ENCODE measurements at regions not wholly inside any gene's neighbourhood (a gene's known extent, or its start where the extent isn't known, plus 50 kb on each side); places are given as distances from the start of the nearest gene placed in this dataset.

DNA sequence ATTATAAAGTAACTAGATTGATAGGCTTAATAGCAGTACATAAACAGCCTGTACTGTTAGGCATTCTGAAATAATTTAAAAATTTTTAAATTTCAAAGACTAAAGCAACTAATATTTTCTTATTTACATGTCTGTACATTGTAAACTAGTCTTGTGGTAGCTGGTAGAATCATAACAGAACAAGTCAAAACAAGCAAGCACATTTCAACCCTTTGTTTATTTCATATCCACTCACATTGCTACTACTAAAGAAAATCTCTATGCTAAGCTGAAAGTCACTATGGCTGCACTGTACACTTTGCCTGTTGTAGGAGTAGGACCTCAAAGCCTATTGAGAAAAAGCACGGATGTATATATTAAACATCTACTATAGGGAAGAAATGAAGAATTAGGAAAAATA is 738.2 kb upstream of the ADGRL4 start:
- TF ChIP-seq, protein P1, sequence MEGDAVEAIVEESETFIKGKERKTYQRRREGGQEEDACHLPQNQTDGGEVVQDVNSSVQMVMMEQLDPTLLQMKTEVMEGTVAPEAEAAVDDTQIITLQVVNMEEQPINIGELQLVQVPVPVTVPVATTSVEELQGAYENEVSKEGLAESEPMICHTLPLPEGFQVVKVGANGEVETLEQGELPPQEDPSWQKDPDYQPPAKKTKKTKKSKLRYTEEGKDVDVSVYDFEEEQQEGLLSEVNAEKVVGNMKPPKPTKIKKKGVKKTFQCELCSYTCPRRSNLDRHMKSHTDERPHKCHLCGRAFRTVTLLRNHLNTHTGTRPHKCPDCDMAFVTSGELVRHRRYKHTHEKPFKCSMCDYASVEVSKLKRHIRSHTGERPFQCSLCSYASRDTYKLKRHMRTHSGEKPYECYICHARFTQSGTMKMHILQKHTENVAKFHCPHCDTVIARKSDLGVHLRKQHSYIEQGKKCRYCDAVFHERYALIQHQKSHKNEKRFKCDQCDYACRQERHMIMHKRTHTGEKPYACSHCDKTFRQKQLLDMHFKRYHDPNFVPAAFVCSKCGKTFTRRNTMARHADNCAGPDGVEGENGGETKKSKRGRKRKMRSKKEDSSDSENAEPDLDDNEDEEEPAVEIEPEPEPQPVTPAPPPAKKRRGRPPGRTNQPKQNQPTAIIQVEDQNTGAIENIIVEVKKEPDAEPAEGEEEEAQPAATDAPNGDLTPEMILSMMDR (IDR thresholded peaks at IDR 0.05), result no peak
- no peak overlapping the region for H3K4me3 Mint-ChIP-seq
- H3K27ac Mint-ChIP-seq, result no peak overlapping the region
- DNase-seq (no peak), ATAC-seq (ENCODE audit: low read depth) (no peak)
- H3K9me3 Mint-ChIP-seq, result peaks cover 2% of the 10 kb centered on the region
- H3K36me3 Mint-ChIP-seq (ENCODE audit: low read depth), result no peaks in the 10 kb centered on the region
- H3K4me1 Mint-ChIP-seq, result peaks cover 8% of the 10 kb centered on the region
- CTCF ChIA-PET, result no interaction called here
- intact Hi-C loops (cut with micrococcal nuclease), result no loop called here
- POLR2A ChIA-PET, result no interaction called here
- no peaks in the 10 kb centered on the region for H3K27me3 Mint-ChIP-seq

DNA sequence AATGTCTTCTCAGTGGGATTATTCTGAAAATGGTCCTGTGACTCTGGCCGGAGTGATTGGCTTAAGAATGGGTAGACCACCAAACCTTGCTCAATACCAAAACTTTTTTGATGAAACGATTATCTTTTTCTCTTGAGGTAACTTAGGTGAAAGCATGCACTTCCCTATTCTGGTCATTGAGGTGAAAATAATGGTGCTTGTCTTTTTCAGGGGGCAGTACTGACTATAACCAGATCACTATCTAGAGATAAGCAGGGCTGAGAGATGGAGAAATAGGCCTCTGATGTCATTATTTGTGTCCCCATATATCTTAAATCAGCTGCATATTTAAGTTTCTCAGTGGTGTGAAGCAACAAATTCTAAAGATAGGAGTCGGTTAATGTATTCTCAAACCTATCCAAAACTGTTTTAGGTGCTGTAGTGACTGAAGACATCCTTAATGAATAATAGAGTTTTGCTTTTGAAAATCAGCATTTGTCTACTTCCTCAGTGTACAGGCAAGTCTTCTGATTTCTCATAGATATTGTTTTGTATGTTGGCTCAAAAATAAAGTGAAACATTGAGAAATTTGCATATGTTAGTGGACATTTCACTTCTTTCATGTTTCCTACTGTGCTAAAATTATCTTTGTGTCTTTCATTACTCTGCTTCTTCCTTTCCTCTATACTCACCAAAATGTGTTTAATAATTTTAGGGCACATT is 735.3 kb upstream of the ADGRL4 start:
- POLR2A ChIA-PET, result no interaction called here
- no peaks in the 10 kb centered on the region for H3K36me3 Mint-ChIP-seq (ENCODE audit: low read depth)
- H3K4me3 Mint-ChIP-seq, result no peak overlapping the region
- intact Hi-C loops (cut with micrococcal nuclease), result no loop called here
- H3K27ac Mint-ChIP-seq, result peak overlapping the region; percentile 36
- DNase-seq (no peak), ATAC-seq (ENCODE audit: low read depth) (peak; percentile 40)
- H3K9me3 Mint-ChIP-seq, result peaks cover 8% of the 10 kb centered on the region
- peaks cover 8% of the 10 kb centered on the region for H3K4me1 Mint-ChIP-seq
- CTCF ChIA-PET, result no interaction called here
- TF ChIP-seq, protein P1 (IDR thresholded peaks at IDR 0.05), result no peak
- H3K27me3 Mint-ChIP-seq, result no peaks in the 10 kb centered on the region

- TF ChIP-seq, protein P1 (IDR thresholded peaks at IDR 0.05), result no peak
- H3K27me3 Mint-ChIP-seq, result no peaks in the 10 kb centered on the region
- POLR2A ChIA-PET, result no interaction called here
Observed at GRCh38 chr1:79738101-79738500, 731.6 kb upstream of the ADGRL4 start.

GRCh38 chr1:79737193-79737592 is 730.7 kb upstream of the ADGRL4 start:
- POLR2A ChIA-PET, result no interaction called here
- H3K27ac Mint-ChIP-seq, result no peak overlapping the region
- CTCF ChIA-PET, result no interaction called here
- intact Hi-C loops (cut with micrococcal nuclease), result no loop called here
- TF ChIP-seq, protein P1 (IDR thresholded peaks at IDR 0.05), result no peak
- DNase-seq (no peak), ATAC-seq (ENCODE audit: low read depth) (no peak)
- no peak overlapping the region for H3K4me3 Mint-ChIP-seq
- peaks cover 16% of the 10 kb centered on the region for H3K9me3 Mint-ChIP-seq
- H3K36me3 Mint-ChIP-seq (ENCODE audit: low read depth), result no peaks in the 10 kb centered on the region
- no peaks in the 10 kb centered on the region for H3K27me3 Mint-ChIP-seq
- H3K4me1 Mint-ChIP-seq, result peaks cover 8% of the 10 kb centered on the region

More at GRCh38 chr1:79738101-79738500, 731.6 kb upstream of the ADGRL4 start:
- intact Hi-C loops (cut with micrococcal nuclease), result no loop called here
- H3K4me3 Mint-ChIP-seq, result no peak overlapping the region
- peaks cover 16% of the 10 kb centered on the region for H3K9me3 Mint-ChIP-seq
- no peak for DNase-seq
- H3K36me3 Mint-ChIP-seq (ENCODE audit: low read depth), result no peaks in the 10 kb centered on the region
- CTCF ChIA-PET, result no interaction called here
- H3K4me1 Mint-ChIP-seq, result peaks cover 8% of the 10 kb centered on the region
- ATAC-seq (ENCODE audit: low read depth), result no peak
- H3K27ac Mint-ChIP-seq, result no peak overlapping the region

GRCh38 chr1:79732950-79733349 is 726.4 kb upstream of the ADGRL4 start:
- ATAC-seq (ENCODE audit: low read depth) (no peak), DNase-seq (no peak)
- Mint-ChIP-seq H3K9me3 (peaks cover 12% of the 10 kb centered on the region), H3K4me1 (no peaks in the 10 kb centered on the region), H3K27me3 (no peaks in the 10 kb centered on the region), H3K27ac (no peak overlapping the region), H3K36me3 (ENCODE audit: low read depth) (no peaks in the 10 kb centered on the region), H3K4me3 (no peak overlapping the region)
- TF ChIP-seq, protein P1 (IDR thresholded peaks at IDR 0.05), result no peak
- POLR2A ChIA-PET, result no interaction called here
- intact Hi-C loops (cut with micrococcal nuclease), result no loop called here
- CTCF ChIA-PET, result no interaction called here
